HepG2 (cell line): ENCODE measurements at regions not wholly inside any gene's neighbourhood (a gene's known extent, or its start where the extent isn't known, plus 50 kb on each side); places are given as distances from the start of the nearest gene placed in this dataset.

Experiments
- ATAC-seq: fragments of 200-7000 bp; cut with Tn5 transposase; 3 replicates; pipeline ENCODE4 v1.9.1; 2020; ENCODE audit warnings: mild to moderate bottlenecking, moderate library complexity
- BruUV-seq: library from RNA; stranded (reverse); fragments of 400-500 nt; replicated peaks from 2 replicates; lab custom pipeline; 2021; lab: Mats Ljungman, UMichigan
- CTCF ChIA-PET: fragments of 300-600 bp; formaldehyde crosslinking; extraction: SDS; loops from one replicate; lab custom pipeline; 2021; ENCODE audit warnings: low total read pairs, inconsistent platforms, low intra/inter-chr PET ratio; lab: Yijun Ruan, JAX
- POLR2A ChIA-PET: fragments of 350-600 bp; sonication (Branson Sonifier 250); formaldehyde crosslinking; loops from one replicate; lab custom pipeline; 2020; ENCODE audit warnings: antibody characterized with exemption, inconsistent platforms; lab: Yijun Ruan, JAX
- DNase-seq: peaks from one replicate; pipeline ENCODE4 v3.0.0-alpha.2; 2015; ENCODE audit warnings: low spot score
- FAIRE-seq: peaks from 3 replicates; lab custom pipeline; 2011; peaks lifted over from hg19 to GRCh38; lab: Jason Lieb, UNC
- H2AFZ ChIP-seq: one replicate; pipeline ENCODE4 v1.6.1; 2011; ENCODE audit warnings: low read length, inconsistent platforms
- H3K27ac ChIP-seq: fragments of 300-600 bp; 3 replicates; pipeline ENCODE4 v1.8.0; 2011; ENCODE audit warnings: mixed run types, mild to moderate bottlenecking, mixed read lengths, low read length, inconsistent platforms; ENCODE audit not compliant: insufficient read depth; ENCODE audit errors: extremely low read length
- H3K27me3 ChIP-seq, 2 experiments: fragments of 200-600 bp in 1 of 2; 2 replicates in 1 of 2; 3 replicates in 1 of 2; pipeline versions ENCODE4 v1.6.0 to v1.8.0; 2011; ENCODE audit warnings: low read length in 2 of 2, mild to moderate bottlenecking in 2 of 2, moderate library complexity in 2 of 2, inconsistent platforms in 1 of 2; ENCODE audit not compliant: insufficient read depth in 2 of 2, control insufficient read depth in 1 of 2
- H3K36me3 ChIP-seq, 2 experiments: fragments of 200-600 bp in 1 of 2; replicated peaks in 1 of 2; 2 replicates in 1 of 2; 3 replicates in 1 of 2; pipeline versions ENCODE4 v1.5.1 to v1.8.0; 2011; ENCODE audit warnings: low read length in 2 of 2, inconsistent platforms in 1 of 2; ENCODE audit not compliant: insufficient read depth in 2 of 2, control insufficient read depth in 1 of 2
- H3K4me1 ChIP-seq: 2 replicates; pipeline ENCODE4 v1.5.1; 2012; ENCODE audit warnings: low read length, inconsistent platforms; ENCODE audit not compliant: insufficient read depth
- H3K4me2 ChIP-seq: 2 replicates; pipeline ENCODE4 v1.6.0; 2011; ENCODE audit warnings: low read depth, low read length, inconsistent platforms
- H3K4me3 ChIP-seq, 3 experiments: fragments of 200-600 bp in 1 of 3; sonication (generic), shearing (Covaris generic) in 1 of 3; replicated peaks in 1 of 3; 2 replicates each; pipeline ENCODE4 v1.5.1; 2011 to 2016; ENCODE audit warnings: low read length in 3 of 3, inconsistent platforms in 2 of 3, low read depth in 2 of 3, mild to moderate bottlenecking in 2 of 3, control low read depth in 1 of 3, mixed read lengths in 1 of 3; ENCODE audit not compliant: insufficient read depth in 1 of 3
- H3K79me2 ChIP-seq: one replicate; pipeline ENCODE4 v1.6.1; 2011; ENCODE audit warnings: low read length, inconsistent platforms; ENCODE audit not compliant: insufficient read depth
- H3K9ac ChIP-seq: 2 replicates; pipeline ENCODE4 v1.6.0; 2011; ENCODE audit warnings: mild to moderate bottlenecking, low read depth, low read length, inconsistent platforms; ENCODE audit not compliant: insufficient read depth
- H3K9me3 ChIP-seq: 2 replicates; pipeline ENCODE4 v1.5.1; 2012; ENCODE audit warnings: mild to moderate bottlenecking, low read length
- H4K20me1 ChIP-seq: 2 replicates; pipeline ENCODE4 v1.6.0; 2011; ENCODE audit warnings: inconsistent platforms, mild to moderate bottlenecking, low read length, moderate library complexity; ENCODE audit not compliant: insufficient read depth
- CENPT ChIP-seq: sonication (generic); formaldehyde crosslinking; IDR thresholded peaks from 2 replicates; pipeline ENCODE4 v1.8.0; 2022; ENCODE audit warnings: low read depth, mild to moderate bottlenecking, moderate library complexity, missing genetic modification reagents
- HNRNPK ChIP-seq: fragments of 200-400 bp; formaldehyde crosslinking; IDR thresholded peaks from 2 replicates; pipeline ENCODE4 v1.6.1; 2018; ENCODE audit warnings: low read length, low read depth, moderate library complexity, mild to moderate bottlenecking; ENCODE audit not compliant: poor library complexity, severe bottlenecking
- NONO ChIP-seq, 2 experiments: fragments of 450-650 bp in 1 of 2; sonication (generic) in 1 of 2; formaldehyde crosslinking in 1 of 2; IDR thresholded peaks in 1 of 2; conservative IDR thresholded peaks in 1 of 2; 2 replicates each; pipeline versions ENCODE4 v1.6.1 to v1.8.0; 2017 to 2022; ENCODE audit warnings: mild to moderate bottlenecking in 1 of 2, missing genetic modification reagents in 1 of 2, moderate library complexity in 1 of 2
- SCMH1 ChIP-seq: sonication (generic); formaldehyde crosslinking; IDR thresholded peaks from 2 replicates; pipeline ENCODE4 v1.9.0; 2021; ENCODE audit warnings: missing genetic modification reagents, mild to moderate bottlenecking, borderline replicate concordance
- SIN3B ChIP-seq: fragments of 150-350 bp; IDR thresholded peaks from 2 replicates; pipeline ENCODE4 v1.6.1; 2014; ENCODE audit warnings: low read length
- ZNF598 ChIP-seq: sonication (generic); formaldehyde crosslinking; IDR thresholded peaks from 2 replicates; pipeline ENCODE4 v1.5.1; 2020; ENCODE audit warnings: mild to moderate bottlenecking, missing genetic modification reagents, borderline replicate concordance
- ZNF781 ChIP-seq: sonication (generic); formaldehyde crosslinking; IDR thresholded peaks from 2 replicates; pipeline ENCODE4 v1.5.1; 2020; ENCODE audit warnings: borderline replicate concordance, mild to moderate bottlenecking, missing genetic modification reagents; ENCODE audit errors: not compliant biosample characterization
- WGBS: methylation state at CpG from one replicate; pipeline ENCODE4 v1.1.6; 2017; ENCODE audit warnings: low lambda C conversion rate; 5-methylcytosine and 5-hydroxymethylcytosine counted together
- in situ Hi-C: cut with HindIII; loops from 2 replicates; pipeline ENCODE4 v1.10.0; 2017; ENCODE audit warnings: low pct_unique_long_range_greater_than_20kb; ENCODE audit not compliant: extremely low pct_ligation_motif_present
- intact Hi-C: fragments of 100-400 bp; cut with micrococcal nuclease; formaldehyde crosslinking; loops from one replicate; pipeline ENCODE4 v1.10.0; 2022; ENCODE audit not compliant: unreplicated experiment
- TF ChIP-seq, protein P1 (sequence below): IDR thresholded peaks from 2 replicates; pipeline ENCODE4 v1.6.1; 2016; ENCODE audit warnings: low read depth
- TF ChIP-seq, protein P2 (sequence below): sonication (generic); formaldehyde crosslinking; IDR thresholded peaks from 2 replicates; pipeline ENCODE4 v1.9.0; 2021; ENCODE audit warnings: mild to moderate bottlenecking, missing genetic modification reagents

DNA sequence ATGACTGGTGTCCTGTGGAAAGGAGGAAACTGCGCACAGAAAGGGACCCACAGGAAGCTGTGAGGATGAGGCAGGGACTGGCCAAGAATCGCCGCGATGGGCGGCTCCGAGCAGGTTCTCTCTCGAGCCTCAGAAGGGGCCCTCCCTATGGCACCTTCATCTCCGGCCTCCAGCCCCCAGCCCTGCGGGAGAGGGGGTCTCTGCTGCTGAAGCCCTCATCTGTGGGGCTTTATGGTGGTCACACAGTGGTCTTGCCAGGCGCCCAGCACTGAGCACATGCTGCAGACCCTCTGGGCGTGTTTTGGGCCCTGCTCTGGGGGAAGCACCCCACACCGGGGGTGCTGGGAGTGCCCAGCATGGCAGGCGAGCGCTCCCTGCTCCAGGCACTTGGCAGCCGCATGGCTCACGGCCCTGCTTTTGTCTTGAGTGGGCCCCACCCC lies 86.6 kb upstream of the ACTRT2 start:
- Histone ChIP-seq H3K4me1 (no peaks in the 10 kb centered on the region), H3K9ac (no peak overlapping the region), H4K20me1 (peaks cover 3% of the 10 kb centered on the region; the same call in 1 of the 2 replicates), H2AFZ (no peak overlapping the region), H3K9me3 (no peaks in the 10 kb centered on the region), H3K27me3 (peaks cover 18 to 69% of the 10 kb centered on the region in 2 experiments), H3K4me2 (no peak overlapping the region), H3K79me2 (no peaks in the 10 kb centered on the region), H3K4me3 (no peak overlapping the region), H3K36me3 (no peaks in the 10 kb centered on the region), H3K27ac (no peak overlapping the region)
- POLR2A ChIA-PET, result no interaction called here
- CTCF ChIA-PET, result no interaction called here
- DNase-seq (no peak), FAIRE-seq (no peak), ATAC-seq (no peak)
- intact Hi-C loops, result no loop called here
- 25% methylated on average over 3 of the region's 16 CpGs for WGBS
- no TSS peak for BruUV-seq
- in situ Hi-C loops, result no loop called here
- TF ChIP-seq, protein P1, sequence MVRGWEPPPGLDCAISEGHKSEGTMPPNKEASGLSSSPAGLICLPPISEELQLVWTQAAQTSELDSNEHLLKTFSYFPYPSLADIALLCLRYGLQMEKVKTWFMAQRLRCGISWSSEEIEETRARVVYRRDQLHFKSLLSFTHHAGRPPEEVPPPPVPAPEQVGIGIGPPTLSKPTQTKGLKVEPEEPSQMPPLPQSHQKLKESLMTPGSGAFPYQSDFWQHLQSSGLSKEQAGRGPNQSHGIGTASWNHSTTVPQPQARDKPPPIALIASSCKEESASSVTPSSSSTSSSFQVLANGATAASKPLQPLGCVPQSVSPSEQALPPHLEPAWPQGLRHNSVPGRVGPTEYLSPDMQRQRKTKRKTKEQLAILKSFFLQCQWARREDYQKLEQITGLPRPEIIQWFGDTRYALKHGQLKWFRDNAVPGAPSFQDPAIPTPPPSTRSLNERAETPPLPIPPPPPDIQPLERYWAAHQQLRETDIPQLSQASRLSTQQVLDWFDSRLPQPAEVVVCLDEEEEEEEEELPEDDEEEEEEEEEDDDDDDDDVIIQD (CRISPR knock-in tag), result no peak
- TF ChIP-seq ZNF781 (CRISPR knock-in tag), result no peak
- no peak for TF ChIP-seq HNRNPK
- TF ChIP-seq, protein P2, sequence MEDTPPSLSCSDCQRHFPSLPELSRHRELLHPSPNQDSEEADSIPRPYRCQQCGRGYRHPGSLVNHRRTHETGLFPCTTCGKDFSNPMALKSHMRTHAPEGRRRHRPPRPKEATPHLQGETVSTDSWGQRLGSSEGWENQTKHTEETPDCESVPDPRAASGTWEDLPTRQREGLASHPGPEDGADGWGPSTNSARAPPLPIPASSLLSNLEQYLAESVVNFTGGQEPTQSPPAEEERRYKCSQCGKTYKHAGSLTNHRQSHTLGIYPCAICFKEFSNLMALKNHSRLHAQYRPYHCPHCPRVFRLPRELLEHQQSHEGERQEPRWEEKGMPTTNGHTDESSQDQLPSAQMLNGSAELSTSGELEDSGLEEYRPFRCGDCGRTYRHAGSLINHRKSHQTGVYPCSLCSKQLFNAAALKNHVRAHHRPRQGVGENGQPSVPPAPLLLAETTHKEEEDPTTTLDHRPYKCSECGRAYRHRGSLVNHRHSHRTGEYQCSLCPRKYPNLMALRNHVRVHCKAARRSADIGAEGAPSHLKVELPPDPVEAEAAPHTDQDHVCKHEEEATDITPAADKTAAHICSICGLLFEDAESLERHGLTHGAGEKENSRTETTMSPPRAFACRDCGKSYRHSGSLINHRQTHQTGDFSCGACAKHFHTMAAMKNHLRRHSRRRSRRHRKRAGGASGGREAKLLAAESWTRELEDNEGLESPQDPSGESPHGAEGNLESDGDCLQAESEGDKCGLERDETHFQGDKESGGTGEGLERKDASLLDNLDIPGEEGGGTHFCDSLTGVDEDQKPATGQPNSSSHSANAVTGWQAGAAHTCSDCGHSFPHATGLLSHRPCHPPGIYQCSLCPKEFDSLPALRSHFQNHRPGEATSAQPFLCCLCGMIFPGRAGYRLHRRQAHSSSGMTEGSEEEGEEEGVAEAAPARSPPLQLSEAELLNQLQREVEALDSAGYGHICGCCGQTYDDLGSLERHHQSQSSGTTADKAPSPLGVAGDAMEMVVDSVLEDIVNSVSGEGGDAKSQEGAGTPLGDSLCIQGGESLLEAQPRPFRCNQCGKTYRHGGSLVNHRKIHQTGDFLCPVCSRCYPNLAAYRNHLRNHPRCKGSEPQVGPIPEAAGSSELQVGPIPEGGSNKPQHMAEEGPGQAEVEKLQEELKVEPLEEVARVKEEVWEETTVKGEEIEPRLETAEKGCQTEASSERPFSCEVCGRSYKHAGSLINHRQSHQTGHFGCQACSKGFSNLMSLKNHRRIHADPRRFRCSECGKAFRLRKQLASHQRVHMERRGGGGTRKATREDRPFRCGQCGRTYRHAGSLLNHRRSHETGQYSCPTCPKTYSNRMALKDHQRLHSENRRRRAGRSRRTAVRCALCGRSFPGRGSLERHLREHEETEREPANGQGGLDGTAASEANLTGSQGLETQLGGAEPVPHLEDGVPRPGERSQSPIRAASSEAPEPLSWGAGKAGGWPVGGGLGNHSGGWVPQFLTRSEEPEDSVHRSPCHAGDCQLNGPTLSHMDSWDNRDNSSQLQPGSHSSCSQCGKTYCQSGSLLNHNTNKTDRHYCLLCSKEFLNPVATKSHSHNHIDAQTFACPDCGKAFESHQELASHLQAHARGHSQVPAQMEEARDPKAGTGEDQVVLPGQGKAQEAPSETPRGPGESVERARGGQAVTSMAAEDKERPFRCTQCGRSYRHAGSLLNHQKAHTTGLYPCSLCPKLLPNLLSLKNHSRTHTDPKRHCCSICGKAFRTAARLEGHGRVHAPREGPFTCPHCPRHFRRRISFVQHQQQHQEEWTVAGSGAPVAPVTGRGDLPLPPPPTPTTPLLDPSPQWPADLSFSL, result no peak
- TF ChIP-seq ZNF598 (CRISPR knock-in tag), result no peak
- TF ChIP-seq SCMH1, result no peak
- TF ChIP-seq NONO (IDR thresholded peaks at IDR 0.05), result no peak
- TF ChIP-seq NONO (CRISPR knock-in tag; conservative IDR thresholded peaks at IDR 0.05), result no peak
- no peak for TF ChIP-seq CENPT
- TF ChIP-seq SIN3B, result no peak
